Sigmoid colon (tissue), 6 donors: ENCODE measurements at regions not wholly inside any gene's neighbourhood (a gene's known extent, or its start where the extent isn't known, plus 50 kb on each side); places are given as distances from the start of the nearest gene placed in this dataset.

Experiments used
- DNase-seq: peaks from one replicate; pipeline ENCODE4 v3.0.0-alpha.2; 2019
- H3K27ac ChIP-seq, 4 donors: fragments of 200-600 bp; sonication (generic); one replicate each; pipeline ENCODE4 v1.5.1; 2016 to 2019; ENCODE audit warnings: mild to moderate bottlenecking in 1 of 4
- H3K27me3 ChIP-seq, 3 donors: fragments of 200-600 bp; sonication (generic); one replicate each; pipeline ENCODE4 v1.5.1; 2019; ENCODE audit warnings: mild to moderate bottlenecking in 1 of 3
- H3K36me3 ChIP-seq, 4 donors: fragments of 200-600 bp; sonication (generic); one replicate each; pipeline ENCODE4 v1.5.1; 2016 to 2019
- H3K4me1 ChIP-seq, 4 donors: fragments of 200-600 bp; sonication (generic); one replicate each; pipeline ENCODE4 v1.5.1; 2017 to 2019
- H3K4me3 ChIP-seq, 4 donors: fragments of 200-600 bp; sonication (generic); one replicate each; pipeline ENCODE4 v1.5.1; 2017 to 2019; ENCODE audit warnings: mild to moderate bottlenecking in 2 of 4, moderate library complexity in 1 of 4
- H3K9me3 ChIP-seq, 4 donors: fragments of 200-600 bp in 3 of 4; sonication (generic) in 3 of 4; one replicate each; pipeline versions ENCODE4 v1.5.1 to v1.6.1; 2013 to 2019
- EP300 ChIP-seq, 4 donors: sonication (generic); formaldehyde crosslinking; IDR thresholded peaks; one replicate each; pipeline ENCODE4 v1.6.1; 2017; ENCODE audit warnings: antibody characterized with exemption in 4 of 4
- POLR2A ChIP-seq, 2 donors: fragments of 450-650 bp; IDR thresholded peaks; one replicate each; pipeline ENCODE4 v1.6.1; 2016; ENCODE audit warnings: antibody characterized with exemption in 2 of 2, mild to moderate bottlenecking in 2 of 2, moderate library complexity in 2 of 2
- POLR2AphosphoS5 ChIP-seq, 4 donors: sonication (generic); formaldehyde crosslinking; IDR thresholded peaks; one replicate each; pipeline ENCODE4 v1.6.1; 2017; ENCODE audit warnings: antibody characterized with exemption in 4 of 4
- WGBS, 2 donors: extraction: QIAGEN DNeasy Blood & Tissue Kit; methylation state at CpG; one replicate each; pipeline ENCODE4 v1.1.7; 2013; 5-methylcytosine and 5-hydroxymethylcytosine counted together
- intact Hi-C: fragments of 100-400 bp; cut with DNase I; formaldehyde crosslinking; loops from one replicate; pipeline ENCODE4 v1.15.1; 2023
- TF ChIP-seq, protein P1 (sequence below), 4 experiments: fragments of 450-650 bp in 3 of 4; fragments of 200-600 bp in 1 of 4; IDR thresholded peaks; one replicate each; pipeline ENCODE4 v1.5.1; 2016 to 2019; ENCODE audit warnings: antibody characterized with exemption in 4 of 4, mild to moderate bottlenecking in 3 of 4, moderate library complexity in 2 of 4
- donor health status: healthy with polysubstance abuse.
- donor health status: healthy.

DNA sequence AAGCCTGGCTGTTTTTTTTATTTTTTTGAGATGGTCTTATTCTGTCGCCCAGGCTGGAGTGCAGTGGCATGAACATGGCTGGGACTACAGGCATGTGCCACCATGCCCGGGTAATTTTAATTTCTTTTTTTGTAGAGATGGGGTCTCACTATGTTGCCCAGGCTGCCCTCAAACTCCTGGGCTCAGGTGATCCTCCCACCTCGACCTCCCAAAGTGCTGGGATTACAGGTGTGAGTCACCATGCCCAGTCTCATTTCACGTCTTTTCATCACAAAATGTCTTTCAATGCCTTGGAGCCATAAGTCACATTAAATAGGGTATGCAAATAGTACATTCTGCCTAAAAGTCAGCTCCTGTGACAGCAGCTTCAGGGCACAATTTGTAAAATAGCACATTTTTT lies 52.8 kb downstream of the SOX2 start:
- 78 to 85% methylated on average over 4 of the region's 4 CpGs for WGBS, 2 donors
- H3K4me3 ChIP-seq = no peak overlapping the region
- no peaks in the 10 kb centered on the region for H3K4me1 ChIP-seq
- no peak overlapping the region for H3K27ac ChIP-seq
- TF ChIP-seq POLR2AphosphoS5 (IDR thresholded peaks at IDR 0.05) (no peak), POLR2A (IDR thresholded peaks at IDR 0.05) (no peak), EP300 (IDR thresholded peaks at IDR 0.05) (no peak)
- TF ChIP-seq, protein P1, sequence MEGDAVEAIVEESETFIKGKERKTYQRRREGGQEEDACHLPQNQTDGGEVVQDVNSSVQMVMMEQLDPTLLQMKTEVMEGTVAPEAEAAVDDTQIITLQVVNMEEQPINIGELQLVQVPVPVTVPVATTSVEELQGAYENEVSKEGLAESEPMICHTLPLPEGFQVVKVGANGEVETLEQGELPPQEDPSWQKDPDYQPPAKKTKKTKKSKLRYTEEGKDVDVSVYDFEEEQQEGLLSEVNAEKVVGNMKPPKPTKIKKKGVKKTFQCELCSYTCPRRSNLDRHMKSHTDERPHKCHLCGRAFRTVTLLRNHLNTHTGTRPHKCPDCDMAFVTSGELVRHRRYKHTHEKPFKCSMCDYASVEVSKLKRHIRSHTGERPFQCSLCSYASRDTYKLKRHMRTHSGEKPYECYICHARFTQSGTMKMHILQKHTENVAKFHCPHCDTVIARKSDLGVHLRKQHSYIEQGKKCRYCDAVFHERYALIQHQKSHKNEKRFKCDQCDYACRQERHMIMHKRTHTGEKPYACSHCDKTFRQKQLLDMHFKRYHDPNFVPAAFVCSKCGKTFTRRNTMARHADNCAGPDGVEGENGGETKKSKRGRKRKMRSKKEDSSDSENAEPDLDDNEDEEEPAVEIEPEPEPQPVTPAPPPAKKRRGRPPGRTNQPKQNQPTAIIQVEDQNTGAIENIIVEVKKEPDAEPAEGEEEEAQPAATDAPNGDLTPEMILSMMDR (IDR thresholded peaks at IDR 0.05) = no peak
- no peak for DNase-seq
- H3K27me3 ChIP-seq = no peaks in the 10 kb centered on the region
- H3K9me3 ChIP-seq = no peaks in the 10 kb centered on the region
- H3K36me3 ChIP-seq = no peaks in the 10 kb centered on the region
- intact Hi-C loops = no loop called here

DNA sequence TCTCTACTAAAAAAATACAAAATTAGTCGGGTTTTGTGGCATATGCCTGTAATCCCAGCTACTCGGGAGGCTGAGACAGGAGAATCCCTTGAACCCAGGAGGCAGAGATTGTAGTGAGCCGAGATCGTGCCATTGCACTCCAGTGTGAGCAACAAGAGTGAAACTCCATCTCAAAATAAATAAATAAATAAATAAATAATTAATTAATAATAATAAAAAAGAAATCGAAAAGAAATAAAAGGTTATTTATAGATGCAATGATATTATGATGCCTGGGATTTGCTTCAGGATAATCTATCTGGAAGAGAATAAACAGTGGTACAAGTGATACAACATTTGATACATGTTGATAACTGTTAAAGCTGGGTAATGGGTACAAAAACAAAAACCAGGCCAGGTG lies 58.6 kb downstream of the SOX2 start:
- no peak for DNase-seq

DNA sequence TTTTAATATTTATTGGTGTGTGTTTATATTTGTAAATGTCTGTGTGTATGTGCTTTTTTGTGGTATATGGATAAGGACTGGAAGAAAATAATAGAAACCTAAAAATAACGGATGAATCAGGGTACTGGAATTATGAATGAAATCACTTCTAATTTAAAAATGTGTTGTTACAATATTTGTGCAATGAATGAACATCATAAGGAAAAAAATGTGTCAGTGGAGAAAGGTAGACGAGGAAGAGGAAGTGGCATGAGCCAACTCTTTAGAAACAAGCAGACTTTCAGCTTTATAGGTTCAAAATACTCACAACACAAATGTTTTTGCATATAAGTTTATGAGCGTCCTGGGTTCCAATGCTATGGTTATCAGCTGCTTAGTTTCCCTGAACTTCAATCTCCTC lies 59.4 kb downstream of the SOX2 start:
- H3K4me1 ChIP-seq = no peaks in the 10 kb centered on the region
- TF ChIP-seq POLR2AphosphoS5 (IDR thresholded peaks at IDR 0.05) (no peak), EP300 (IDR thresholded peaks at IDR 0.05) (no peak), POLR2A (IDR thresholded peaks at IDR 0.05) (no peak)
- TF ChIP-seq, protein P1 (IDR thresholded peaks at IDR 0.05) = no peak
- no peaks in the 10 kb centered on the region for H3K9me3 ChIP-seq
- no peak for DNase-seq
- H3K27ac ChIP-seq = no peak overlapping the region
- no peaks in the 10 kb centered on the region for H3K36me3 ChIP-seq
- no peak overlapping the region for H3K4me3 ChIP-seq
- H3K27me3 ChIP-seq = no peaks in the 10 kb centered on the region
- WGBS, 2 donors = 28 to 58% methylated on average over 3 of the region's 3 CpGs
- intact Hi-C loops = no loop called here

More for the DNA sequence above, 58.6 kb downstream of the SOX2 start:
- H3K27me3 ChIP-seq = no peaks in the 10 kb centered on the region
- no peak overlapping the region for H3K4me3 ChIP-seq
- H3K27ac ChIP-seq = no peak overlapping the region
- intact Hi-C loops = no loop called here
- TF ChIP-seq, protein P1 (IDR thresholded peaks at IDR 0.05) = no peak
- no peak for TF ChIP-seq POLR2AphosphoS5 (IDR thresholded peaks at IDR 0.05)
- TF ChIP-seq POLR2A (IDR thresholded peaks at IDR 0.05) = no peak
- TF ChIP-seq EP300 (IDR thresholded peaks at IDR 0.05) = no peak
- WGBS, 2 donors = 91 to 95% methylated on average over 5 of the region's 5 CpGs
- no peaks in the 10 kb centered on the region for H3K36me3 ChIP-seq
- H3K9me3 ChIP-seq = no peaks in the 10 kb centered on the region
- H3K4me1 ChIP-seq = no peaks in the 10 kb centered on the region

DNA sequence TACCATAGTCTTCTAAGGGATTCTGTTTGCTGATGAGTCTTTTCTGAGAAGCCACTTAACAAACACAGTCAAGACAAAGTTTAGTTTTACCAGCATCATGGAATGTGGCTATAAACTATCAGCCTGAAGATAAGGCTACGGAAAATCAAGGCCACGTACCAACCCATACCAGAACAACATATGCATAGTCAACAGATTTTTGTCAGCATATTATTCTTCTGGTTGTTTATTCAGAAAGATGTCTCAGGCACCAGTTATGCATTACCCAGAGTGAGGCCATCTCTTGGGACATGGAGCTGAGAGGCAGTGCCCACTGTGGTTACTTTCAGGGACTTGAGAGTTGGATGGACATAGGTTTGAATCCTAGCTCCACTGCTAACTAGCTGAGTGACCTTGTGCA lies 60.4 kb downstream of the SOX2 start:
- TF ChIP-seq EP300 (IDR thresholded peaks at IDR 0.05) (no peak), POLR2A (IDR thresholded peaks at IDR 0.05) (no peak), POLR2AphosphoS5 (IDR thresholded peaks at IDR 0.05) (no peak)
- TF ChIP-seq, protein P1 (IDR thresholded peaks at IDR 0.05) = no peak
- DNase-seq = no peak
- 47 to 64% methylated on average over 2 of the region's 2 CpGs for WGBS, 2 donors
- Histone ChIP-seq H3K4me1 (no peaks in the 10 kb centered on the region), H3K4me3 (no peak overlapping the region), H3K27me3 (no peaks in the 10 kb centered on the region), H3K27ac (no peak overlapping the region), H3K36me3 (no peaks in the 10 kb centered on the region), H3K9me3 (no peaks in the 10 kb centered on the region)
- intact Hi-C loops = no loop called here

DNA sequence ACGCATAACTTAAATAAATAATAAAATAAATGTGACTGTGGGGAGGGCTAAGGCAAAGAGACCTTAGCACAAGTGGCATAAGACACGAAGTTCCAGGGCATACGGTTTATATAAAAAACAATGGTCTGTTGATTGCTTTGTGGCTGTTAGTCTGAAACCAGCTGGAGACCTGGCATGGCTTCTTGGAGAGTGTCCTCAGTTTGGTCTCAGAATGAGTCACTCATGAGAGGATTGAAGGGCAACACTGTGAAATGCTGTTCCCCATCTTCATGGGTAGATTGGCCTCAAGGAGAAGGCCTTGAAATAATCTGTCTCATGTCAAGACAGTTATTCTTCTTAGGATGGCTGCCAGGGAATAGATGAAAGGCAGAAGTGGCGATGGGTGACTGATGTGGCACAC lies 62.2 kb downstream of the SOX2 start:
- Histone ChIP-seq H3K9me3 (no peaks in the 10 kb centered on the region), H3K27me3 (no peaks in the 10 kb centered on the region), H3K4me3 (no peak overlapping the region), H3K27ac (no peak overlapping the region), H3K36me3 (no peaks in the 10 kb centered on the region), H3K4me1 (no peaks in the 10 kb centered on the region)
- no peak for TF ChIP-seq EP300 (IDR thresholded peaks at IDR 0.05)
- no peak for TF ChIP-seq POLR2A (IDR thresholded peaks at IDR 0.05)
- no peak for TF ChIP-seq POLR2AphosphoS5 (IDR thresholded peaks at IDR 0.05)
- TF ChIP-seq, protein P1 (IDR thresholded peaks at IDR 0.05) = no peak
- WGBS, 2 donors = 71 to 88% methylated on average over 4 of the region's 4 CpGs
- intact Hi-C loops = no loop called here
- no peak for DNase-seq
